ENCODE measurements at regions not wholly inside any gene's neighbourhood (a gene's known extent, or its start where the extent isn't known, plus 50 kb on each side); places are given as distances from the start of the nearest gene placed in this dataset.

DNA sequence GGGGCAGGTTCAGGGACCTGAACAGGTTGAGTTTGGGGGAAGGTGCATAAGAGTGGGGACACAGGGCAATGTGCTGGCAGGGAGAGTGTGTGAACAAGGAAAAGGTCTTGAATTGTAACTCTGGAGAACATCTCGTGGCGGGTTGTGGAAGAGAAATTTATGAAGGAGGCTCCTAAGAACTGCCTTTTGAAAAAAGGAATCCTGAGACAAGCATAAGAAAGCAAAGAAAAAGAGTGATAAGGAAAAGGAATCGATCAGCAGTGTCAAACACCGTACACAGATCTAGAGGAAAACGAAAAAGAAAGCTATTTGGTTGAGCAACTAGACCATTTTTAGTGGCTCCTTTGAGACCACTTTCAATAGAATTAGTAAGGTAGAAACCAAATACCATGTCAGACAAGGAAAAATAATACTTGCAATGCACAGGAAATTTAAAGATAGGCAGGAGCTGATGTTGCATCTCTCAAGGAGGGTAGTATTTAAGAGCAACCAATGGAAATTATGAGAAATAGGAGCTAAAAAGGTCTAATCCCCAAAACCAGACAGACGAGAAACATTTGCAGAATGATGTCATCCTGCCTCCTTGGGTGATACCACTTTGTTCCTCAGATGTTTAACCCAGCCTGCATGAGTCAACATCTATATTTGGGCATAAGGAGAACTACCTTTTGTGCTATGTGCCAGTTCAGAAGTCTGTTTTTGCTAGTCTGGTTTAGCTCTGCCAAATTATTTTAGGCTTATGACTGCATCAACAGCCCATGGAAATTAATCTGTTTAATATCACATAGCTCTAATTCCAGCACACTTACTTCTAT lies 64.5 kb upstream of the STK38L start:
- peak in 1 of 2 donors; percentile 46 for DNase-seq (ENCODE audit: low read depth in 1 of 2, low spot score in 1 of 2)

DNA sequence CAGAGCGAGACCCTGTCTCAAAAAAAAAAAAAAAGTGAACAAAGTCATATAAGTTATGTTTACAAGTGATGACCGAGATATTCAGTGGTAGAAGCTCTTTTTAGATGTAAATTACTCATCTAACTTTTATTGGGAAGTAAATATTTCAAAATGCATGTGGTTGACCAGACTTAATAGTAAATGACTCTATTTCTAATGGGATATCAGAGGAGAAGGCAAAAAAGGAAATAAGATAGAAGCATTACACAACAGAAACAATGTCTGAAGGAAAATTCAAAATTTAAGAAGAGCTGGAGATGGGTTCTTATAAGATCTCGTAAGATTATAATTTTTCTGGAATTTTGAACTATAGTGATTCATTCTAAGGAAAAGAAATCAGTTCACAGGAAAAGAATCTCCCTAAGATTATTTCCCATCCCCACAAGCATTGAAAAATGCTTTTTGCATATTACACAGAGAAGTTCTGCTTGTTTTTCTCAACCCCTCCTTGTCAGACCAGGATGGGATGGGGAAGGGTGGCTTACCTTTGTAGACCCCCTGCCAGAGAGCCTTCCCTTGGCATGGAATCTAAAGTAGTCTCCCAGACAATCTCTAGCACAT lies 63.1 kb upstream of the STK38L start:
- DNase-seq (ENCODE audit: low read depth in 1 of 2, low spot score in 1 of 2), result no peak

DNA sequence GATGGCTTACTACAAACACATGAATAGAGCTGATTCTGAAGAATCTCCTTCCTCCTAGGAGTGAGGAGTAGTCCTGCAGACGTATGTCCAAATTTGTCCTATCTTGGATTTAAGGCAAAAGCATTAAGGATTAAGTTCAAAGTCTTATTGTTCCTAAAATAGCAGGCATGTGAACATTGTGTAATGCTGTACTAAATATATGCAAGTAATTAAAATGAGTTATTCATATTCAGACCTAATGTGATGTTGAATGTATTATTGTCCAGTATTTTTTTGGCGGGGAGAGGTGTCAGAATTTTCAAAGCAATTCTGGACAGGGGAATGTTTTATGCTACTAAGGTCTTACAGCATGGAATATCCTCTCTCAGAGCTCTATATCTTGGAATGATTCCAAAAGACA lies 60.7 kb upstream of the STK38L start:
- no peak for DNase-seq (ENCODE audit: low read depth in 1 of 2, low spot score in 1 of 2)

DNA sequence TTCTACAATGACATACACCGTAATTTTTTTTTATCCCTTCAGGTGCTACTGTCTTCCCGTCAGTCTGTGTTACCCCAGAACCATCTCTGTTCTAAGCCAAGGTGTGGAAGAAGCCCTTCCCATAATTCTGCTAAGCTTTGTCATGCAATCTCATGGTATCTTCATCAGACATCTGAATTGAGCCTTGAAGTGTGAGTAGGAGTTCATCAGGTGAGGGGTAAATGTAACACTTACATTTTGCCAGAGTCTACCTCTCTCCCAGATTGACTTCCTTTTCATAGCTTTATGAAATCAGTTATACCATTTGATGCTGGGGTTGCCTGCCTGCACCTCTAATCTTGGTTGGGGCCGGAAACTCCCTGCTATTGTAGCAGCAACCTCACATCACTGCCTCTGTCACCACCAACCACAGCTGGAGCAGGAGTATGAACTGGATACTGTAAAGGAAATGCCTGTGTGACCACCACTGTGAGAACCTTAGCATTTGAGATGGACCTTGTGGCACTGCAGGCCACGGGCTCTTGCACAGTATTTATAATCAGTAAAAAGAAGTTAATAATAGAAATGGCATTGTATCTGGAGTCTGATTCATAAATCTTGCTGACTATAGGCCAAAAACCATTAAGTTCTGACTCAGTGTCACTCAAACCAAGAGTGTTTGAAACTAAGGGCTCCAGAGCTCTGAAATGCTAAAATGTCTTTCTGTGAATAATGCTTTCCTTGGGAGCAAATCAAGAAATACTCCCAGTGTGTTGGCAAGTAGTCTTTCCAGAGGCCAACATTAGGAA lies 58.7 kb upstream of the STK38L start:
- peak in 1 of 2 donors; percentile 10 for DNase-seq (ENCODE audit: low read depth in 1 of 2, low spot score in 1 of 2)

DNA sequence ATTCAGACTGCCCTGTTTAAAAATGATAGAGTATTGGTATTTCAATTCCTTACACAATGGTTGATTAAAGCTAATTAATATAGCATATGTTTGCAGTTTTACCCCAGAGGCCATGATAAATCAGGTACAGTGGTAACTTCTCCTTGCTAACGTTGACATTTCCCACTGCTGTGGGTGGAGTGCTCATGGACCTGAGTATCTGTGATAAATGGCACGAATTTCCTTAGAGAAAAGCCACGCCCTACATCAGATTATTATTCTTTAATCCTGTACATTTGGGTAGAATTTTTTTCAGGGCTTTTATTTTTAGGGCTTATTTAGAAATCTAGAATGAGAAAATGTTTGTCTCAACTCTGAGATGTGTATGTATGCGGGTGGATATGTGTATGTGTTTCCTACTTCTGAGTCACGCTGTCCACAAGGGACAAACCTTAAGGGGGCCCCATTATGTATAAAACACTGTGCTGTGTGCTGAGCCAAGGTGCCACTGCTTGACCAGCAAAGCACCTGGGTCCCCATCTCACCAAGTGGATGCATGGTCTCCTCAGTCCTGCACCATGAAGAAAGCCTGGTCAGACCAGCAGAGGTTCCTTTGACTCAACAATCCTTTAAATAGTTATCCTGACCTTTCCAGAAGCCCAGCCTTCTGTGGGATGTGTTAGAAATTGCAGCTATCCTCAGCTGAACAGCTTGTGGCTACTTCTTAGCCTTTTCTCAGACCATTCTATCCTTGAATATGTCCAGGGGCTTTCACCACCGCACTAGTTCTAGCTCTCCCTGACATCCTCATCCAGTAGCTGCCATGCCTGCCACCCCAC lies 57.9 kb upstream of the STK38L start:
- no peak for DNase-seq (ENCODE audit: low read depth in 1 of 2, low spot score in 1 of 2)

DNA sequence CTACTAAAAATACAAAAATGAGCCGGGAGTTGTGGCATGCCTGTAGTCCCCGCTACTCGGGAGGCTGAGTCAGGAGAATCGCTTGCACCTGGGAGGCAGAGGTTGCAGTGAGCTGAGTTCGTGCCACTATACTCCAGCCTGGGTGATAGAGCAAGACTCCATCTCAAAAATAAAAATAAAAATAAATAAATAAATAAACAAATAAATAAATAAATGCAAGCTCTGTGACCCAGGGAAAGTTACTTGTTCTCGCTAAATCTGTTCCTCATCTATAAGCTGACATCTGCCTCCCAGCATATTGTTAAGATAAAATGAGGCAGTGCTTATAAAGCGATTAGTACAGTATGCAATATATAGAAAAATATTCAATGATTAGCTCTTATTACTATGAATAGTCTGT lies 56.4 kb upstream of the STK38L start:
- no peak for DNase-seq (ENCODE audit: low read depth in 1 of 2, low spot score in 1 of 2)

DNA sequence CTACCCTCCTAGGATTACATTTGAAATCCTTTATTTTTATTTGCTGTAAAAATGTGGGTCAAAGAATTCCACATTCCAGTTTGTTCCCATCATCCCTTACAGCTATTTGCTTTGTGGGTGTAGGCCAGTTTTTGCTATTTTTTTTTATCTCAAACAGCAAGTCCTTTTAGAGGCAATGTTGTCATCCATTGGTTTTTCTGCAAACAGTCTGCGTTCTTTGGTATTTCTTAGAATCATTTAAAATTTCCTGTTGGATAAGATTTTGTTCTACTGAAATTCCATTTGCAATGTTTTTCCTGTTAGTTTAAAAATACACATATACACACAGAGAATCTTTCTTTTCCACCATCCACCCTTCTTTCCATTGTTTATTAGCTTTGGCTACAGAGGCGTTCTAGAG lies 53.3 kb upstream of the STK38L start:
- no peak for DNase-seq (ENCODE audit: low read depth in 1 of 2, low spot score in 1 of 2)

DNA sequence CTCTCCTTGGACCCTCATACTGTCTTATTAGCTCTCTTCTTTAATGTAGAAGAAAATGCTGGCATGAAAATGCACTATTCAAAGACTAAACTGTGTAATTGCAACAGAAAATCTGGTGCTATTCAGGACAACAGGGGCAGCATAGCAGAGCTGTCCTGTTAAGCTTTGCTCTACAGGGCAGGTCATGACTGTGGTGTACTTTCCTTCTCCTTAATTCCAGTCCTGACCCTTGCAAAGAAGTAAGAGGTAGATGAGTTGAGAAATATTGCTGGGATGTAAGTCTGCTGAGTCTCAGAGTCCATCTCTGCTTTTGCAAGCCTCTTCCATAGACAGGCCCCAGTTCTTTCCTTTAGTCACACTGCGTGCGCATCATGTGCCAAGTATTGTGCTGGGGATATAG lies 52.6 kb upstream of the STK38L start:
- DNase-seq (ENCODE audit: low read depth in 1 of 2, low spot score in 1 of 2), result no peak

DNA sequence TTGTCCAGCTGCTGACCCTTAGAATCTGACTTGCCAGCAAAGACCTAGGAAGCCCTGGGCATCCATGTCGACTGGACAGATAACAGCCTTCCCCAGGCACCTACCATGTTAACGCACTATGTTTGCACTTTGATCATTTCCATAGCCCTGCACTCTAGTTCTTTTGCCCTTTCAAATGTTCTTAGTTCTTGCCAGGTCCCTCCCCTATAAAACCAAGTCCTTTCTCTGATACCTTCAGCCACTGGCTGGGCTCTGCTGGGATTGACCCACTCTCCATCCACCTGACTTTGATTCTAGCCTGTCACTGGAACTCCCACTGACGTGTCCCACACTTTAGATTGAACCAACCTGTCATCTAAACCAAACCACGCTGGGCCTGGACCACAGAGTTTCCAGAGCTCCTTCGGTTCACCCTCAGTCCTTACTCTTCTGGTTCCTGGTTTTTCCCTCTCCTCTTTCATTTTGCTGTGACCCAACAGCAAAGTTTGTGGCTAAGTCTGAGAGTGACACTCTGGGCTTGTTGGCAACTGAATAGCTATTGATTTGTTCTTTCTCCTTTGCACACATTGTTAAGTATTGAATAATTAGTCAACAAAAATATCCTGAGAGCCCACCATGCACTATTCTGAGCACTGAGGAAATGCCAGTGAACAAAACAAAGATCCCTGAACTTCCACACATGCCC lies 51.8 kb upstream of the STK38L start:
- no peak for DNase-seq (ENCODE audit: low read depth in 1 of 2, low spot score in 1 of 2)

DNA sequence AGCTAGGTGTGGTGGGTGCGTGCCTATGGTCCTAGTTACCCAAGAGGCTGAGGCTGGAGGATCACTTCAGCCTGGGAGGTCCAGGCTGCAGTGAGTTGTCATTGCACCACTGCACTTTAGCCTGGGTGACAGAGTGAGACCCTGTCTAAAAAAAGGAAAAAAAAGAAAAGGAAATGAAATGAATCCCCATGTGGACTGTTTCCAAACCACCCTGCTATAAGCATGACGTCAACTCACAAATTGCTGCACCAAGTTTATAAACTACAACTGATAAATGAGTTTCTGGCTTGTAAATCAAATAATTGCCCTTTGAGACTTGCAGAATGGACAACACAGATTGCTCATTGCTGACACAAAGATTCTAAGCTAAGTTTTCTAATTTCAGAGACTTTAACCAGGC lies 51.0 kb upstream of the STK38L start:
- DNase-seq (ENCODE audit: low read depth in 1 of 2, low spot score in 1 of 2), result no peak

DNA sequence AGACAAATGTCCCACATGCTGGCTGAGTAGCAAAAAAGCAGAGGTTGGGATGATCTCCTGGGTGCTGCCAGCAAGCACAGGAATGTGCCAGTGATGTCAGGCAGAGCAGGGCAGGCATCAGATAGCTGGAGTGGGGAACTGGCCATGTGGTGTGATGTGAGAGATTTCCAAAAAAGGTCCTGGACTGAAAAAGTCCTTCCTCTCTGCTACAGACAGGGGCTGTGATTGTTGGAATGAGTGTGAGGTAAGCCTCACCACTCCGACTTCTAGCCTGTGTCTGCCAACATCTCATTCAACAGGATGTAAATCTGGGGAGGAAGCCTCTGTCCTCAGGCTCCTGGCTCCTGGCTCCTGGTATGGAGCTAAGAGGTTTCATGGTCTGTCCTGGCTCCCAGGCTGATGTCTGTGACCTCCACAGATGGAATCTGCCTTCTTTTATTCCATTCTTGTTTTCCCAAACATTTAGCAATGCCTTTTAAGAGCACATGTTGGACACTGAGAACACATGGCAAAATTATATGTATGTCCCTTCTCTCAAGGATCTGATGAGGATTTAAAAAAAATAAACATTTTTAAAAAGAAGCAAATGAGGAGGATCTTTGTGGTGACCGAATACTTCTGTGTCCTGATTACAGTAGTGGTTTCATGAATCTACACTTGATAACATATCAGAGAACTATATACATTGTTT lies 50.1 kb upstream of the STK38L start:
- DNase-seq (ENCODE audit: low read depth in 1 of 2, low spot score in 1 of 2), result no peak

All from activated CD4-positive, alpha-beta T cell treated with anti-CD3 and anti-CD28 coated beads, Interleukin-2, amount 50 U/mL, for 24 hours (primary cell).